ENCODE measurements at regions not wholly inside any gene's neighbourhood (a gene's known extent, or its start where the extent isn't known, plus 50 kb on each side); places are given as distances from the start of the nearest gene placed in this dataset.
"Not testable (repeated sequence)": the region's sequence is repeated elsewhere in the genome, so short reads cannot be mapped to it uniquely, and the experiment has no call there.

GRCh38 chr13:59356607-59357006 lies 807.1 kb downstream of the DIAPH3 start:
- no peak for DNase-seq (ENCODE audit: low read depth)

DNA sequence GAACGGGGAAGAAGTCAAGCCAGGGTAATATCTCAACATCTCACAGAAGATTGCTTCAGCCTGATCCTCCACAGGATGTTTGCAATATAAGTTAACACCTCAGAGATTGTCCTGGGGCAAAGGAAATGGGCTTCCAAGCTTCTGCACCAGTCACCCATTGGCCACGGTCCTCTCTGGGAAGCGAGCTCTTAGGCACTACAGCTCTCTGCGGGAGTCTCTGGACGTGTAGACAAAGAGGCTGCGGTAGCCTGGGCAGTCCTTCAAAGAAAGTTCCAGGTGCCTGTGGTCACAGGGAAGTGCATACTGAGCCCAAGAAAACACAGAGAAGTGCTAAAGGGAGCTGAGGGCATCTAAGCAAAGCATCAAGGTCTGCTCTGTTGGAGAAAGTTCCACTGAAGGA lies 805.7 kb downstream of the DIAPH3 start:
- DNase-seq (ENCODE audit: low read depth), result no peak

- DNase-seq (ENCODE audit: low read depth), result no peak
Observed at GRCh38 chr13:59360108-59360507, 803.6 kb downstream of the DIAPH3 start.

GRCh38 chr13:59360916-59361315 lies 802.8 kb downstream of the DIAPH3 start:
- DNase-seq (ENCODE audit: low read depth), result no peak

- no peak for DNase-seq (ENCODE audit: low read depth)
Observed at GRCh38 chr13:59363313-59363712, 800.4 kb downstream of the DIAPH3 start.

DNA sequence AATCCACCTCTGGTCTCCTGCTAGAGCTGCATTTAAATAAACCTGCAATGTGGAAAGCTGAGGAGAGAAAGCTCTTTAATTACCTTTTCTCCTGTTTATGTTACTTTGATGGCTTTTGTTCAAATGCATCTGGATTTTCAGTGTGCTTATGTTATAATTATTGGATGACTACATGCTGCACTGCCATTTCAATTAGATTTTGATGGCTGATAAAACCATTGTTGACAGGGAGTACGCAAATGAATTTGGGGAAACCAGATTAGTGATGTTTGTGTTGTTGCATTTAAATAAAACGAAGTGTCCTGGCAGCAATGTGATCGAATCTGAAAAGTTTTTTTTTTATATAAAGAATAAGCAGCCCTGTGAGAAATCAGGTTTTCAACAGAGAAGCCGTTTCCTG lies 799.8 kb downstream of the DIAPH3 start:
- no peak for DNase-seq (ENCODE audit: low read depth)

DNA sequence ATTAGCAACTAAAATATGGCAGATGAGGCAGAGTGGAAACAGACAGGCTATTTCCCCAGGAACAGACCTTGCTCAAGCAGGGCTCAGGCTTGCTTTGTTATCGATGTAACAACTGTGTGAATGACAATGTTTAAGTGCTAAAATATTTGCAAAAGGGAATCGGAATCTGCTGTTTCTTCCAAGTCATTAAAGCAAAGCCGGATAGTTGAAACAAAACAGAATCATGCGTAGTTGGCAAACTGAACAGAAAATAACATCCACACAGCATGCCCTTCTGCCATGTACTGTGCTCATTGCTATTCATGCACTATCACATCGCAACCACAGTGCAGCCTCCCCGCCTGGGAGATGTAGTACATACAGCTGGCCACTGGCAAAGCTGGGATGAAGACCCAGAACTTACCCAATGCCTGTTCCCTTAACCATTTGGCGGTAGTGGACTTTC lies 799.1 kb downstream of the DIAPH3 start:
- no peak for DNase-seq (ENCODE audit: low read depth)

DNA sequence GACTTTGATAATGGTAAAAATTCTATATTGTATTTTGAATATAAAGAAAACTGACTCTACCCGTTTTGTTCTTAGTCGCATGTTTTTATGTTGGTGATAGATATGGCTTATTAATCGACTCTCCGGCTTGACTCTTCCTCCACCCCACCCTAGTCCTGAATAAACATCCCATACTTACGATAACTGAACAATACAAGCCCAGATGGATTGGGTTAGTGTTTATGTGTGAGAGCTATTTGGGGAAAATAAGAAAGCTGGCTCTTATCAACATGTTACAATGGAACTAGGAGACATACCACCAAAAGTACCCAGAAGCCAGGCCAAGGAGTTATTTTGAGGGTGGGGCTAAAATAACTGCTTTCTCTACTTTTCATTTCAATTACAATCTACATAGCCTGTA lies 796.3 kb downstream of the DIAPH3 start:
- DNase-seq (ENCODE audit: low read depth), result no peak

DNA sequence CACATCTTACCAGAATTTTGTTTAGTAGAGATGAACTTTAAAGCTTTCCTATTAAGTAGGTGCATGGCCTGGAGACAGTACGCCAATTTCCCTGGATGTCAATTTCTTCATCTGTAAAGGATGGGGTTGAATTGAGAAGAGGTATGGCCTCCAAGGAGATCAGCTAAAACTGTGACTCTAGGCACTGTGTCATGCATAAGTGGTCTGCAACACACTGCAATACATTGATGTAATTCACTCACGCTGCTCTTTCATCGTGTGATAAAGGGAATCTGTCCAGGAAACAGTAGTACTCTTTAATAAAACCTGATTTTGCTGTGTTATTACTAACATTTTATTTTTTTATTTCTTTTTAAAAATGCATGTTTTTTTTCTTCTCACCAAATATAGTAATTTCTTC lies 795.8 kb downstream of the DIAPH3 start:
- no peak for DNase-seq (ENCODE audit: low read depth)

GRCh38 chr13:59368693-59369092 lies 795.0 kb downstream of the DIAPH3 start:
- no peak for DNase-seq (ENCODE audit: low read depth)

GRCh38 chr13:59371229-59371628 lies 792.5 kb downstream of the DIAPH3 start:
- DNase-seq (ENCODE audit: low read depth), result no peak

GRCh38 chr13:59373341-59373740 lies 790.4 kb downstream of the DIAPH3 start:
- no peak for DNase-seq (ENCODE audit: low read depth)

- DNase-seq (ENCODE audit: low read depth), result no peak
Observed at GRCh38 chr13:59374691-59375090, 789.0 kb downstream of the DIAPH3 start.

GRCh38 chr13:59384154-59384553 lies 779.6 kb downstream of the DIAPH3 start:
- no peak for DNase-seq (ENCODE audit: low read depth)

GRCh38 chr13:59391696-59392095 lies 772.0 kb downstream of the DIAPH3 start:
- peak; percentile 5 for DNase-seq (ENCODE audit: low read depth)

DNA sequence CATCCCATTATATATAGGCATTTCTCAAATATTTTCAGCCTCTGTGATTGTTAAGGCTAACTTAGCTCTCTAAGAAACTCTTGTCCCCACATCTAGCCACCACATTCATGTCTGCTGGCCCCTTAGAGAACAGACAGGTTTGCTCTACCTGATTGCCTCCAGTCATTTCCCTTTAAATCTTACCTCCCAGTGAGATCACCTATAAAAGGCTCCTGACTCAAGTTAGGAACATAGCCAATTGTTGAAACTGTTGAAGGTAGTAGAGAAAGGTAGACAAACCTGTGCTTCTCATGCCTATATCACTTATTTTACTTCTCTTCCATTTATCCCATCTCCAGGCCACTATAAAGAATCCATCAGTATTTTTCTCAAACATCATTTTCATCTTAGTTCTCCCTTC lies 771.4 kb downstream of the DIAPH3 start:
- no peak for DNase-seq (ENCODE audit: low read depth)

GRCh38 chr13:59394496-59394895 lies 769.2 kb downstream of the DIAPH3 start:
- DNase-seq (ENCODE audit: low read depth), result no peak

DNA sequence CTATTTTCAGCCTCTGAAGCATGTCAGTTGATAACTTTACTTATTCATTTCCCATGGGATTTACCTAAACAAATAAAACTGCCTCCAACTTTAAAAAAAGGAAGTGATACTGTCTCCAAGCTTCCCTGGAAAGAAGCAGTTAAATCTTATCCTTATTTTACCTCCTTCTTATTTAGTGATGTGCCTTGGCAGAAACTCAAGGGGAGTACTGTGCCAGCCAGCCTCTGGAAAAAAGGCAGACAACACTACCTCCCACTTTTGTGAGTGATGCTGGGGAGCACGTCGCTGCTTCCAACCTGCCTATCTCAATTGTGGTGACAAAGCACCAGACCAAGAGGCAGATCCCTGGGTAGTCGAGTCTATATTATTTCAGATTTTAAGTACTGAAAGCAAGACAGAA lies 765.6 kb downstream of the DIAPH3 start:
- no peak for DNase-seq (ENCODE audit: low read depth)

DNA sequence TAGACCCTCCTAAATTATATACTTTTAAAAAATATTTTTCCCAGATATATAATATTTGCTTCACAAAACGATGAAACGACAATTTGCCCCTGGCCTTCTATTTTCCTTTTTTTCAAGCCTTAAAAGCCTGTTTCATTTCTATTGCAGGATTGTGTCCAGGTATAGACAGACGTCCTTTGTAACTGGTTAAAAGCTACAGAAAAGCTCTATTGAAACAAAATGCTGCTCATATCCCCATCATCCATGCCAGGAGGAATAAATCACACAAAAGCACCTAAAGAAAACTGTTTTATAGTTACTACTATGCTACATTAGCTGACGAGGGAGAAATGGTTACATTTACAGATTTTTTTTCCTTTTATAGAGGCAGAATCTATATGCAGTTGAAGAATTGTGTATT lies 765.1 kb downstream of the DIAPH3 start:
- DNase-seq (ENCODE audit: low read depth), result no peak

GRCh38 chr13:59399513-59399912 lies 764.2 kb downstream of the DIAPH3 start:
- no peak for DNase-seq (ENCODE audit: low read depth)

- DNase-seq (ENCODE audit: low read depth), result no peak
Observed at GRCh38 chr13:59404331-59404730, 759.4 kb downstream of the DIAPH3 start.

GRCh38 chr13:59407251-59407650 lies 756.5 kb downstream of the DIAPH3 start:
- not testable (repeated sequence) for DNase-seq (ENCODE audit: low read depth)

DNA sequence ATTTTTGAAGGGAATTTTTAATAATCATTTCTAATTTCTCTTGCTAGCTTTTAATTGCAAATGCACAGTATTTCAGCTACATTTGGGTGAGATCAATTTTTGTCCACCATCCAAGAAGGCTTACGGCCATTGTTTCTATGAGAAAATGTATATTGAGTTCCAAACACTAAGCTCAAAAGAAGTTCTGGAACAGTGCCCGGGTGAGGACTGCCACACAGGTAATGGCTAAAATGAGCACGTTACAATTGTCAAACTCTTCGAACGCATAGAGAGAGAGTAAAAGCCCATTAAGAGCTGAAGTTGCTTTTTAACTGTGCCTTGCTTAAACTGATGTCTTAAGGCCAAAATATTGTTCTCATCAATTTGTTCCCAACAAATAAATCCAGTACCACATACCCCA lies 755.0 kb downstream of the DIAPH3 start:
- no peak for DNase-seq (ENCODE audit: low read depth)

GRCh38 chr13:59409211-59409610 lies 754.5 kb downstream of the DIAPH3 start:
- DNase-seq (ENCODE audit: low read depth), result no peak

DNA sequence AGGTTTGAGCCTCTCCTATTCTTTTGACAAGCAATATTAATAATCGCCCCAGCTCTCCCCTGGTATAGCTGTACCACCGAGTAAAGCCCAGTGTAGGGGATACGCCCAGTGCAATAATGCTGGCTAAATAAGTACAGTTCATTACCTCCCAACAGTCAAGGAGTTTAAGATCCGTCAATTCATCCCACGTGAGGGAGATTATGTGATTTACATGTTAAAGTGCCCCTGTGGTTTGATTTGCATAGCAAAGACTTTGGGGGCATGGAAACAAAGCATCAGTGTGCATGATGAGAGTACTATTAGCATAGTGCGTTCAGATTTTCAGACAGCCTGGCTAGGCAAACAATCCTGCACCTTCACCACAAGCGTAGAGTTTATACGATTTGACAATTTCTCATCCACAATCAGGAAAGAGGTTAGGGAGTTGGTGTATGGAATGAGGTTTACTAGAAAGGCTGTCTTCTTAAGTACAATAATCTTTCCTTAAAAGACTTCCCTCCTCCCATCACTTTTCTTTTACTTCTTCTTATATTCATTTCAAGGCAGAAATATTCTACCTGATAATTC lies 754.0 kb downstream of the DIAPH3 start:
- no peak for DNase-seq (ENCODE audit: low read depth)

All from activated T-helper 9 cell treated with anti-CD3 and anti-CD28 coated beads, Interleukin-2, amount 50 U/mL, for 16 hours (primary cell).